ENCODE measurements at regions not wholly inside any gene's neighbourhood (a gene's known extent, or its start where the extent isn't known, plus 50 kb on each side); places are given as distances from the start of the nearest gene placed in this dataset.

DNA sequence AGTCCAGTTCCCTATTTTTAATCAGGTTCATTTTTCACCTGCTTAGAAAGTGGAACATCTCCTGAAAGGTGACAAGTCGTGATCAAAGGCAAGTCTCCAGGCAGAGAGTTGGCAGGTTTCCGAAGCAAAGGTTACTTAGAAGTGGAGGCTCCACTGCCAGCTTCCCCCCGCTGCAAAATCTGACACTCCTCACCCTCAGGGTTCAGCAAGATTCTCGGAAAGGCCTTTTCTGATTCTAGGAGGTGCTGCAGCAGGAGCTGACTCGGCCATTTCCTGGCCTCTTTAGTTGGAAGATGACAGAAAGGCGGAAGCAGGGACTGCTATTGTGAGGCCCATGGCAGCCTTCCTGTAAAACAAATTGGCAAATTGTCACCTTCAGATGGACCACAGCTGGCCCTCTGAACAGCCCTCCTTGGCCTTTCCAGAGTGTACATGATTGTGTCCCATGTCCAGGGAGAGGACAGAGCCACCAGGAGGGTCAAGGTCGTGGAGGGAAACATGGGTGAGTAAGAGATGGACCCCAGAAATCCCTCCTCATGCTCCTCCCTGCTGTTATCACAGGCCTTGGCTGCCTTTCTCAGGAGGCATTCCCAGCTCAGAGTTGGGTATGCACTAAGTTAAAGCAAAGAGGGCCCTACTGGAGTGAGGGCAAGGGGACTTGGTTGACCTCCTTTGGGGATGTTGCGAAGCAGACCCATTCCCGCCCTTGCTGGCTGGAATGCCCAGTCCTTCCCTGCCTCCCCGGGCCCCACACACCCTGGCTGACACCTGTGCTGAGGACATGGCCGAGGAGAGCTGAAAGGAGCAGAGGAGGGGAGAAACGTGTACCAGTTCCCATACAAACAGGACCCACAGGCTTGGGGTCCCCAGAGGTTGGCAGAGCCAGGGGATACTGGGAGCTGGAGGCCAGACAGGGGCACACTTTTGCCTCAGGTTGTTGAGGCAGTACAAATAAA lies 115.5 kb upstream of the IRF2BP2 start (continued):
- TF ChIP-seq SRSF1 (IDR thresholded peaks at IDR 0.05; ENCODE audit: low read depth, low read length) (no peak), POLR2A (conservative IDR thresholded peaks at IDR 0.05) (no peak), BRD9 (IDR thresholded peaks at IDR 0.05; ENCODE audit: low read depth, partially characterized antibody) (no peak), FOXJ2 (tag; IDR thresholded peaks at IDR 0.05) (no peak), NR2C2 (CRISPR knock-in tag; IDR thresholded peaks at IDR 0.05) (no peak), NR2C2 (tag; IDR thresholded peaks at IDR 0.05) (0 out of 2 replicates have a peak, but pooled peaks have one; percentile 45), LEF1 (IDR thresholded peaks at IDR 0.05) (no peak; the same call in 1 of the 2 replicates), ZNF324 (CRISPR knock-in tag; IDR thresholded peaks at IDR 0.05) (peak; percentile 59), NFE2 (IDR thresholded peaks at IDR 0.05; ENCODE audit: low read depth) (no peak), CHD4 (IDR thresholded peaks at IDR 0.05; ENCODE audit: insufficient read depth, insufficient replicate concordance, low read depth, low read length, poor library complexity, severe bottlenecking) (no peak), GABPB1 (CRISPR knock-in tag; IDR thresholded peaks at IDR 0.05) (no peak), MAFK (IDR thresholded peaks at IDR 0.05; ENCODE audit: low read length) (no peak), HEY1 (CRISPR knock-in tag; IDR thresholded peaks at IDR 0.05; ENCODE audit: borderline replicate concordance) (no peak), COPS2 (conservative IDR thresholded peaks at IDR 0.05) (no peak), ZNF224 (CRISPR knock-in tag; IDR thresholded peaks at IDR 0.05) (no peak), ZNF586 (CRISPR knock-in tag; conservative IDR thresholded peaks at IDR 0.05) (no peak), ZNF780A (CRISPR knock-in tag; IDR thresholded peaks at IDR 0.05) (no peak), ESRRA (IDR thresholded peaks at IDR 0.05; ENCODE audit: borderline replicate concordance, low read depth) (peak; percentile 41; the same call in 1 of the 2 replicates), CTBP1 (IDR thresholded peaks at IDR 0.05; ENCODE audit: borderline replicate concordance) (no peak), E2F1 (CRISPR knock-in tag; IDR thresholded peaks at IDR 0.05) (no peak), CBFA2T2 (conservative IDR thresholded peaks at IDR 0.05) (no peak), EP300 (IDR thresholded peaks at IDR 0.05; ENCODE audit: low read length) (peak; percentile 9; the same call in 1 of the 2 replicates), HSF4 (CRISPR knock-in tag; IDR thresholded peaks at IDR 0.05; ENCODE audit: borderline replicate concordance) (no peak), FIP1L1 (IDR thresholded peaks at IDR 0.05; ENCODE audit: low read depth, low read length, poor library complexity, severe bottlenecking) (no peak)
- TF ChIP-seq, protein P1, sequence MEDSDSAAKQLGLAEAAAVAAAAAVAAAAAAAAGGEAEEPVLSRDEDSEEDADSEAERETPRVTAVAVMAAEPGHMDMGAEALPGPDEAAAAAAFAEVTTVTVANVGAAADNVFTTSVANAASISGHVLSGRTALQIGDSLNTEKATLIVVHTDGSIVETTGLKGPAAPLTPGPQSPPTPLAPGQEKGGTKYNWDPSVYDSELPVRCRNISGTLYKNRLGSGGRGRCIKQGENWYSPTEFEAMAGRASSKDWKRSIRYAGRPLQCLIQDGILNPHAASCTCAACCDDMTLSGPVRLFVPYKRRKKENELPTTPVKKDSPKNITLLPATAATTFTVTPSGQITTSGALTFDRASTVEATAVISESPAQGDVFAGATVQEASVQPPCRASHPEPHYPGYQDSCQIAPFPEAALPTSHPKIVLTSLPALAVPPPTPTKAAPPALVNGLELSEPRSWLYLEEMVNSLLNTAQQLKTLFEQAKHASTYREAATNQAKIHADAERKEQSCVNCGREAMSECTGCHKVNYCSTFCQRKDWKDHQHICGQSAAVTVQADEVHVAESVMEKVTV (CRISPR knock-in tag; IDR thresholded peaks at IDR 0.05): 0 out of 2 replicates have a peak, but pooled peaks have one; percentile 4
- TF ChIP-seq, protein P2, sequence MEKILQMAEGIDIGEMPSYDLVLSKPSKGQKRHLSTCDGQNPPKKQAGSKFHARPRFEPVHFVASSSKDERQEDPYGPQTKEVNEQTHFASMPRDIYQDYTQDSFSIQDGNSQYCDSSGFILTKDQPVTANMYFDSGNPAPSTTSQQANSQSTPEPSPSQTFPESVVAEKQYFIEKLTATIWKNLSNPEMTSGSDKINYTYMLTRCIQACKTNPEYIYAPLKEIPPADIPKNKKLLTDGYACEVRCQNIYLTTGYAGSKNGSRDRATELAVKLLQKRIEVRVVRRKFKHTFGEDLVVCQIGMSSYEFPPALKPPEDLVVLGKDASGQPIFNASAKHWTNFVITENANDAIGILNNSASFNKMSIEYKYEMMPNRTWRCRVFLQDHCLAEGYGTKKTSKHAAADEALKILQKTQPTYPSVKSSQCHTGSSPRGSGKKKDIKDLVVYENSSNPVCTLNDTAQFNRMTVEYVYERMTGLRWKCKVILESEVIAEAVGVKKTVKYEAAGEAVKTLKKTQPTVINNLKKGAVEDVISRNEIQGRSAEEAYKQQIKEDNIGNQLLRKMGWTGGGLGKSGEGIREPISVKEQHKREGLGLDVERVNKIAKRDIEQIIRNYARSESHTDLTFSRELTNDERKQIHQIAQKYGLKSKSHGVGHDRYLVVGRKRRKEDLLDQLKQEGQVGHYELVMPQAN (IDR thresholded peaks at IDR 0.05; ENCODE audit: borderline replicate concordance): no peak

Data from K562 (cell line).